IMR-90 (cell line): ENCODE measurements at regions not wholly inside any gene's neighbourhood (a gene's known extent, or its start where the extent isn't known, plus 50 kb on each side); places are given as distances from the start of the nearest gene placed in this dataset.

Experiments
- ATAC-seq: fragments of 200-7000 bp; cut with Tn5 transposase; 2 replicates; pipeline ENCODE4 v1.9.1; 2020; ENCODE audit warnings: low read depth, mild to moderate bottlenecking, moderate library complexity
- BruUV-seq: library from RNA; stranded (reverse); fragments of 400-500 nt; replicated peaks from 2 replicates; lab custom pipeline; 2021; lab: Mats Ljungman, UMichigan
- CTCF ChIA-PET: fragments of 300-600 bp; formaldehyde crosslinking; extraction: SDS; loops from one replicate; lab custom pipeline; 2021; ENCODE audit warnings: antibody characterized with exemption; lab: Yijun Ruan, JAX
- POLR2A ChIA-PET: fragments of 300-600 bp; sonication (Branson Sonifier 250); formaldehyde crosslinking; loops from one replicate; lab custom pipeline; 2022; ENCODE audit warnings: antibody characterized with exemption; ENCODE audit not compliant: unreplicated experiment; lab: Charles Lee
- DNase-seq: peaks from one replicate; pipeline ENCODE4 v3.0.0; 2013
- H2AFZ ChIP-seq: replicated peaks from 2 replicates; pipeline ENCODE3; 2013; ENCODE audit warnings: low read length, mild to moderate bottlenecking; ENCODE audit not compliant: poor library complexity
- H2AK5ac ChIP-seq: 2 replicates; pipeline ENCODE4 v1.6.1; 2013; ENCODE audit warnings: low read depth, low read length, inconsistent platforms
- H2AK9ac ChIP-seq: replicated peaks from 2 replicates; pipeline ENCODE3; 2013; ENCODE audit warnings: mild to moderate bottlenecking, low read depth, low read length, moderate library complexity; ENCODE audit not compliant: poor library complexity
- H2BK120ac ChIP-seq: 2 replicates; pipeline ENCODE4 v1.6.1; 2013; ENCODE audit warnings: low read depth, low read length, inconsistent platforms
- H2BK15ac ChIP-seq: 3 replicates; pipeline ENCODE4 v1.6.1; 2013; ENCODE audit warnings: low read depth, low read length, inconsistent platforms
- H2BK20ac ChIP-seq: 2 replicates; pipeline ENCODE4 v1.6.1; 2013; ENCODE audit warnings: low read depth, mild to moderate bottlenecking, inconsistent platforms, low read length, moderate library complexity
- H2BK5ac ChIP-seq: 2 replicates; pipeline ENCODE4 v1.6.1; 2013; ENCODE audit warnings: mild to moderate bottlenecking, low read depth, low read length, inconsistent platforms; ENCODE audit not compliant: poor library complexity, severe bottlenecking
- H3K14ac ChIP-seq: replicated peaks from 2 replicates; pipeline ENCODE4 v1.6.1; 2013; ENCODE audit warnings: low read depth, low read length, inconsistent platforms
- H3K18ac ChIP-seq: 2 replicates; pipeline ENCODE4 v1.6.1; 2013; ENCODE audit warnings: low read depth, low read length, control low read depth
- H3K23ac ChIP-seq: 2 replicates; pipeline ENCODE4 v1.6.1; 2013; ENCODE audit warnings: low read depth, low read length, inconsistent platforms
- H3K27ac ChIP-seq: 2 replicates; pipeline ENCODE4 v1.5.1; 2013; ENCODE audit warnings: mild to moderate bottlenecking, control low read depth, low read length; ENCODE audit not compliant: insufficient read depth
- H3K27me3 ChIP-seq: 2 replicates; pipeline ENCODE4 v1.6.1; 2013; ENCODE audit warnings: low read length; ENCODE audit not compliant: control insufficient read depth, insufficient read depth
- H3K36me3 ChIP-seq: 2 replicates; pipeline ENCODE4 v1.6.1; 2013; ENCODE audit warnings: low read length, mixed read lengths; ENCODE audit not compliant: control insufficient read depth, insufficient read depth
- H3K4ac ChIP-seq: 2 replicates; pipeline ENCODE4 v1.6.1; 2013; ENCODE audit warnings: low read depth, low read length, inconsistent platforms
- H3K4me1 ChIP-seq: 2 replicates; pipeline ENCODE4 v1.6.1; 2013; ENCODE audit warnings: low read length, mixed read lengths; ENCODE audit not compliant: control insufficient read depth, insufficient read depth
- H3K4me2 ChIP-seq: 2 replicates; pipeline ENCODE4 v1.6.1; 2013; ENCODE audit warnings: low read depth, mild to moderate bottlenecking, control low read depth, low read length, moderate library complexity
- H3K4me3 ChIP-seq: 2 replicates; pipeline ENCODE4 v1.5.1; 2013; ENCODE audit warnings: low read depth, mild to moderate bottlenecking, control low read depth, low read length, moderate library complexity; ENCODE audit not compliant: insufficient read depth
- H3K56ac ChIP-seq: 2 replicates; pipeline ENCODE4 v1.6.1; 2013; ENCODE audit warnings: low read length, inconsistent platforms; ENCODE audit not compliant: insufficient read depth; ENCODE audit errors: extremely low read depth
- H3K79me1 ChIP-seq, 2 experiments: 2 replicates each; pipeline ENCODE4 v1.6.1; 2013; ENCODE audit warnings: low read length in 2 of 2, inconsistent platforms in 1 of 2, low read depth in 1 of 2
- H3K9ac ChIP-seq: 2 replicates; pipeline ENCODE4 v1.6.1; 2013; ENCODE audit warnings: low read depth, low read length, control low read depth
- H3K9me1 ChIP-seq: 2 replicates; pipeline ENCODE4 v1.6.1; 2013; ENCODE audit warnings: low read length, inconsistent platforms; ENCODE audit not compliant: insufficient read depth
- H3K9me3 ChIP-seq: 2 replicates; pipeline ENCODE4 v1.6.1; 2013; ENCODE audit warnings: low read length; ENCODE audit not compliant: control insufficient read depth, insufficient read depth
- H4K20me1 ChIP-seq: 2 replicates; pipeline ENCODE4 v1.6.1; 2013; ENCODE audit warnings: low read length, inconsistent platforms; ENCODE audit not compliant: insufficient read depth
- H4K5ac ChIP-seq: 2 replicates; pipeline ENCODE4 v1.6.1; 2013; ENCODE audit warnings: mild to moderate bottlenecking, low read depth, low read length, control low read depth
- H4K8ac ChIP-seq, 2 experiments: 2 replicates each; pipeline ENCODE4 v1.6.1; 2013; ENCODE audit warnings: low read depth in 2 of 2, low read length in 2 of 2, control low read depth in 1 of 2, inconsistent platforms in 1 of 2
- H4K91ac ChIP-seq: 2 replicates; pipeline ENCODE4 v1.6.1; 2013; ENCODE audit warnings: low read depth, low read length, inconsistent platforms; ENCODE audit not compliant: insufficient read depth
- CHD1 ChIP-seq: IDR thresholded peaks from 2 replicates; pipeline ENCODE4 v1.6.1; 2012; ENCODE audit warnings: low read depth, low read length, improper control_type of control experiment
- FOS ChIP-seq: fragments of 150-350 bp; IDR thresholded peaks from 2 replicates; pipeline ENCODE4 v1.6.1; 2016; ENCODE audit warnings: low read depth, low read length
- NFE2L2 ChIP-seq: fragments of 150-350 bp; IDR thresholded peaks from 2 replicates; pipeline ENCODE4 v1.6.1; 2016; ENCODE audit warnings: low read depth, mild to moderate bottlenecking, low read length
- WGBS, 2 experiments: methylation state at CpG; one replicate each; pipeline versions ENCODE4 v1.1.5 to v1.1.7; 2013; ENCODE audit warnings: missing lambda C conversion rate in 2 of 2; ENCODE audit not compliant: insufficient read length in 1 of 2; ENCODE audit errors: extremely low coverage in 2 of 2; 5-methylcytosine and 5-hydroxymethylcytosine counted together
- dilution Hi-C: fragments of 300-500 bp; cut with HindIII; formaldehyde crosslinking; loops from one replicate; pipeline ENCODE4 v1.14.3; 2018; ENCODE audit warnings: low sequenced_read_pairs; ENCODE audit not compliant: unreplicated experiment
- in situ Hi-C: fragments of 300-500 bp; cut with MboI; formaldehyde crosslinking; loops from 3 replicates; pipeline ENCODE4 v1.14.3; 2019; ENCODE audit warnings: low sequenced_read_pairs, inconsistent platforms, mixed read lengths
- intact Hi-C: fragments of 100-400 bp; cut with micrococcal nuclease; formaldehyde crosslinking; loops from 2 replicates; pipeline ENCODE4 v1.10.0; 2022
- TF ChIP-seq, protein P1 (sequence below): fragments of 150-350 bp; IDR thresholded peaks from 2 replicates; pipeline ENCODE4 v1.6.1; 2017; ENCODE audit warnings: mild to moderate bottlenecking, antibody characterized with exemption, low read length, low read depth
- TF ChIP-seq, protein P2 (sequence below): fragments of 150-350 bp; IDR thresholded peaks from 2 replicates; pipeline ENCODE4 v1.6.1; 2016; ENCODE audit warnings: low read depth, mild to moderate bottlenecking, low read length, moderate library complexity, borderline replicate concordance

DNA sequence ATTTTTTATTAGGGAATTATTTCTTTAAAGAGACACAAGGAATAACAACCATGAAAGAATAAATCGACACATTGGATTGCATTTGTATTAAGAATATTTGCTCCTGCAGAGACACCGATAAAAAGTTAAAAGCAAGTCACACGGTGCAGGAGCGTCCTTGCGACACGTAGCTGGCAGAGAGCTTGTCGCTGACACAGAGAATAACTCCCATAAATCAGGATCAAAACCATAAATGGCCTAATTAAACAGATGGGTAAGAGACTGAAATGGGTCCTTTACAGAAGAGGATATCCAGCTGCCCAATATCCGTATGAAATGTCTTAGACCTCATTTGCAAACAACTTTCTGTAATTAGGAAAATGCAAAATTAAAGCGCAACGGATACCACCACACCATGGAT is 126.1 kb upstream of the SNTG2 start:
- H2BK120ac ChIP-seq, result no peak overlapping the region
- H3K27ac ChIP-seq, result no peak overlapping the region
- no peak for DNase-seq
- H4K5ac ChIP-seq, result no peak overlapping the region
- H3K36me3 ChIP-seq, result no peaks in the 10 kb centered on the region
- H3K23ac ChIP-seq, result no peak overlapping the region
- no peak overlapping the region for H3K18ac ChIP-seq
- WGBS, 2 experiments, result no CpG with 5 or more reads among the region's 10 CpGs
- CTCF ChIA-PET, result no interaction called here
- no peaks in the 10 kb centered on the region for H3K79me1 ChIP-seq
- no peaks in the 10 kb centered on the region for H3K9me1 ChIP-seq
- no peak overlapping the region for H3K9ac ChIP-seq
- no peak overlapping the region for H2BK20ac ChIP-seq
- H2AK5ac ChIP-seq, result no peak overlapping the region
- no peak overlapping the region for H3K4me2 ChIP-seq
- H3K4me3 ChIP-seq, result no peak overlapping the region
- no peak overlapping the region for H3K4ac ChIP-seq
- no peaks in the 10 kb centered on the region for H3K27me3 ChIP-seq
- no peak overlapping the region for H2BK15ac ChIP-seq
- H2BK5ac ChIP-seq, result no peak overlapping the region
- no TSS peak for BruUV-seq
- TF ChIP-seq FOS, result no peak
- TF ChIP-seq, protein P1, sequence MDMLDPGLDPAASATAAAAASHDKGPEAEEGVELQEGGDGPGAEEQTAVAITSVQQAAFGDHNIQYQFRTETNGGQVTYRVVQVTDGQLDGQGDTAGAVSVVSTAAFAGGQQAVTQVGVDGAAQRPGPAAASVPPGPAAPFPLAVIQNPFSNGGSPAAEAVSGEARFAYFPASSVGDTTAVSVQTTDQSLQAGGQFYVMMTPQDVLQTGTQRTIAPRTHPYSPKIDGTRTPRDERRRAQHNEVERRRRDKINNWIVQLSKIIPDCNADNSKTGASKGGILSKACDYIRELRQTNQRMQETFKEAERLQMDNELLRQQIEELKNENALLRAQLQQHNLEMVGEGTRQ, result no peak
- TF ChIP-seq NFE2L2, result no peak
- TF ChIP-seq, protein P2, sequence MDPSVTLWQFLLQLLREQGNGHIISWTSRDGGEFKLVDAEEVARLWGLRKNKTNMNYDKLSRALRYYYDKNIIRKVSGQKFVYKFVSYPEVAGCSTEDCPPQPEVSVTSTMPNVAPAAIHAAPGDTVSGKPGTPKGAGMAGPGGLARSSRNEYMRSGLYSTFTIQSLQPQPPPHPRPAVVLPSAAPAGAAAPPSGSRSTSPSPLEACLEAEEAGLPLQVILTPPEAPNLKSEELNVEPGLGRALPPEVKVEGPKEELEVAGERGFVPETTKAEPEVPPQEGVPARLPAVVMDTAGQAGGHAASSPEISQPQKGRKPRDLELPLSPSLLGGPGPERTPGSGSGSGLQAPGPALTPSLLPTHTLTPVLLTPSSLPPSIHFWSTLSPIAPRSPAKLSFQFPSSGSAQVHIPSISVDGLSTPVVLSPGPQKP, result no peak
- TF ChIP-seq CHD1, result no peak
- H3K4me1 ChIP-seq, result no peaks in the 10 kb centered on the region
- H2AFZ ChIP-seq, result no peak overlapping the region
- in situ Hi-C loops (no loop called here), dilution Hi-C loops (no loop called here), intact Hi-C loops (no loop called here)
- ATAC-seq, result no peak
- H4K8ac ChIP-seq, result no peak overlapping the region
- POLR2A ChIA-PET, result no interaction called here
- no peak overlapping the region for H3K56ac ChIP-seq
- peaks cover 30% of the 10 kb centered on the region for H3K9me3 ChIP-seq
- H2AK9ac ChIP-seq, result no peak overlapping the region
- H3K14ac ChIP-seq, result no peak overlapping the region
- H4K91ac ChIP-seq, result no peak overlapping the region
- no peaks in the 10 kb centered on the region for H4K20me1 ChIP-seq
